WTC11 (cell line): ENCODE measurements at regions not wholly inside any gene's neighbourhood (a gene's known extent, or its start where the extent isn't known, plus 50 kb on each side); places are given as distances from the start of the nearest gene placed in this dataset.

Experiments
- GRHL2 ChIP-seq: fragments of 250-450 bp; sonication (Bioruptor Pico); IDR thresholded peaks from 2 replicates; pipeline ENCODE4 v1.8.0; 2022; ENCODE audit warnings: mild to moderate bottlenecking, moderate library complexity; ENCODE audit not compliant: insufficient replicate concordance, severe bottlenecking
- MXD4 ChIP-seq: fragments of 250-450 bp; sonication (Bioruptor Pico); IDR thresholded peaks from 2 replicates; pipeline ENCODE4 v1.8.0; 2021; ENCODE audit warnings: mild to moderate bottlenecking, moderate library complexity, borderline replicate concordance
- NFE2L1 ChIP-seq: sonication (generic); formaldehyde crosslinking; IDR thresholded peaks from 2 replicates; pipeline ENCODE4 v1.8.1; 2023; ENCODE audit warnings: missing genetic modification reagents
- NR2C2 ChIP-seq: sonication (generic); formaldehyde crosslinking; IDR thresholded peaks from 2 replicates; pipeline ENCODE4 v1.8.0; 2022; ENCODE audit warnings: mild to moderate bottlenecking, missing genetic modification reagents
- SP1 ChIP-seq: sonication (generic); formaldehyde crosslinking; conservative IDR thresholded peaks from 2 replicates; pipeline ENCODE4 v1.8.1; 2022; ENCODE audit warnings: missing genetic modification reagents
- TCF7 ChIP-seq: sonication (generic); formaldehyde crosslinking; IDR thresholded peaks from 2 replicates; pipeline ENCODE4 v1.8.0; 2022; ENCODE audit warnings: mild to moderate bottlenecking, low read depth, missing genetic modification reagents, moderate library complexity
- TEAD4 ChIP-seq: sonication (generic); formaldehyde crosslinking; IDR thresholded peaks from 2 replicates; pipeline ENCODE4 v1.8.0; 2022; ENCODE audit warnings: mild to moderate bottlenecking, missing genetic modification reagents
- ZBTB21 ChIP-seq: sonication (generic); formaldehyde crosslinking; IDR thresholded peaks from 2 replicates; pipeline ENCODE4 v1.8.1; 2023; ENCODE audit warnings: mild to moderate bottlenecking, missing genetic modification reagents, borderline replicate concordance
- ZNF317 ChIP-seq: sonication (generic); formaldehyde crosslinking; IDR thresholded peaks from 2 replicates; pipeline ENCODE4 v1.8.1; 2023; ENCODE audit warnings: low read depth, mild to moderate bottlenecking, moderate library complexity, missing genetic modification reagents, borderline replicate concordance
- ZNF423 ChIP-seq: fragments of 250-450 bp; sonication (Bioruptor Pico); IDR thresholded peaks from 2 replicates; pipeline ENCODE4 v2.1.2; 2022; ENCODE audit warnings: mild to moderate bottlenecking, moderate library complexity
- TF ChIP-seq, protein P1 (sequence below): sonication (generic); formaldehyde crosslinking; IDR thresholded peaks from 2 replicates; pipeline ENCODE4 v1.8.1; 2023; ENCODE audit warnings: mild to moderate bottlenecking, missing genetic modification reagents, borderline replicate concordance
- TF ChIP-seq, protein P2 (sequence below): fragments of 200-600 bp; IDR thresholded peaks from 2 replicates; pipeline ENCODE4 v1.8.0; 2022; ENCODE audit warnings: antibody characterized with exemption
- TF ChIP-seq, protein P3 (sequence below): sonication (generic); formaldehyde crosslinking; IDR thresholded peaks from 2 replicates; pipeline ENCODE4 v1.8.0; 2023; ENCODE audit warnings: missing genetic modification reagents, mild to moderate bottlenecking, borderline replicate concordance
- TF ChIP-seq, protein P4 (sequence below): sonication (generic); formaldehyde crosslinking; IDR thresholded peaks from 2 replicates; pipeline ENCODE4 v1.8.1; 2023; ENCODE audit warnings: mild to moderate bottlenecking, missing genetic modification reagents
- TF ChIP-seq, protein P5 (sequence below): sonication (generic); formaldehyde crosslinking; IDR thresholded peaks from 2 replicates; pipeline ENCODE4 v1.8.0; 2022; ENCODE audit warnings: missing genetic modification reagents

DNA sequence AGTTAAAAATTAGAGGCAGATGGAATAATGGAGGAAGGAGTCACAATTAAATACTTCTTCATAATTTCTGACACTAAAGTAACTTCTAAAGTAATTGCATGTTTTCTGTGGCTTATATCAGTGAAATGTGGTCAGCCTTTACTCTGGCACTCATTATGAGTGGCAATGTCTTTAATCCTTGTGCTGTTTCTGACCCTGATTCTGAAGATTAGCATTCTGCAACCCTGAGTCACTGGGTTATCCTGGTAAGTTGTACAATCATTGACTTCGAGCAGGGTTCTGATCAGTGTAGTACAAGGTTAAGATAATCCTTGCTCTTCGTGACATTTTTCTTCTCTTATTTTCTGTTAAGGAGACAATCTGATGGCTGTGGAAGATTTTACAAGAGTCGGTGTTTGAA is 379.4 kb upstream of the RORB start (continued):
- TF ChIP-seq, protein P1, sequence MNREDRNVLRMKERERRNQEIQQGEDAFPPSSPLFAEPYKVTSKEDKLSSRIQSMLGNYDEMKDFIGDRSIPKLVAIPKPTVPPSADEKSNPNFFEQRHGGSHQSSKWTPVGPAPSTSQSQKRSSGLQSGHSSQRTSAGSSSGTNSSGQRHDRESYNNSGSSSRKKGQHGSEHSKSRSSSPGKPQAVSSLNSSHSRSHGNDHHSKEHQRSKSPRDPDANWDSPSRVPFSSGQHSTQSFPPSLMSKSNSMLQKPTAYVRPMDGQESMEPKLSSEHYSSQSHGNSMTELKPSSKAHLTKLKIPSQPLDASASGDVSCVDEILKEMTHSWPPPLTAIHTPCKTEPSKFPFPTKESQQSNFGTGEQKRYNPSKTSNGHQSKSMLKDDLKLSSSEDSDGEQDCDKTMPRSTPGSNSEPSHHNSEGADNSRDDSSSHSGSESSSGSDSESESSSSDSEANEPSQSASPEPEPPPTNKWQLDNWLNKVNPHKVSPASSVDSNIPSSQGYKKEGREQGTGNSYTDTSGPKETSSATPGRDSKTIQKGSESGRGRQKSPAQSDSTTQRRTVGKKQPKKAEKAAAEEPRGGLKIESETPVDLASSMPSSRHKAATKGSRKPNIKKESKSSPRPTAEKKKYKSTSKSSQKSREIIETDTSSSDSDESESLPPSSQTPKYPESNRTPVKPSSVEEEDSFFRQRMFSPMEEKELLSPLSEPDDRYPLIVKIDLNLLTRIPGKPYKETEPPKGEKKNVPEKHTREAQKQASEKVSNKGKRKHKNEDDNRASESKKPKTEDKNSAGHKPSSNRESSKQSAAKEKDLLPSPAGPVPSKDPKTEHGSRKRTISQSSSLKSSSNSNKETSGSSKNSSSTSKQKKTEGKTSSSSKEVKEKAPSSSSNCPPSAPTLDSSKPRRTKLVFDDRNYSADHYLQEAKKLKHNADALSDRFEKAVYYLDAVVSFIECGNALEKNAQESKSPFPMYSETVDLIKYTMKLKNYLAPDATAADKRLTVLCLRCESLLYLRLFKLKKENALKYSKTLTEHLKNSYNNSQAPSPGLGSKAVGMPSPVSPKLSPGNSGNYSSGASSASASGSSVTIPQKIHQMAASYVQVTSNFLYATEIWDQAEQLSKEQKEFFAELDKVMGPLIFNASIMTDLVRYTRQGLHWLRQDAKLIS (CRISPR knock-in tag), result no peak
- TF ChIP-seq, protein P2, sequence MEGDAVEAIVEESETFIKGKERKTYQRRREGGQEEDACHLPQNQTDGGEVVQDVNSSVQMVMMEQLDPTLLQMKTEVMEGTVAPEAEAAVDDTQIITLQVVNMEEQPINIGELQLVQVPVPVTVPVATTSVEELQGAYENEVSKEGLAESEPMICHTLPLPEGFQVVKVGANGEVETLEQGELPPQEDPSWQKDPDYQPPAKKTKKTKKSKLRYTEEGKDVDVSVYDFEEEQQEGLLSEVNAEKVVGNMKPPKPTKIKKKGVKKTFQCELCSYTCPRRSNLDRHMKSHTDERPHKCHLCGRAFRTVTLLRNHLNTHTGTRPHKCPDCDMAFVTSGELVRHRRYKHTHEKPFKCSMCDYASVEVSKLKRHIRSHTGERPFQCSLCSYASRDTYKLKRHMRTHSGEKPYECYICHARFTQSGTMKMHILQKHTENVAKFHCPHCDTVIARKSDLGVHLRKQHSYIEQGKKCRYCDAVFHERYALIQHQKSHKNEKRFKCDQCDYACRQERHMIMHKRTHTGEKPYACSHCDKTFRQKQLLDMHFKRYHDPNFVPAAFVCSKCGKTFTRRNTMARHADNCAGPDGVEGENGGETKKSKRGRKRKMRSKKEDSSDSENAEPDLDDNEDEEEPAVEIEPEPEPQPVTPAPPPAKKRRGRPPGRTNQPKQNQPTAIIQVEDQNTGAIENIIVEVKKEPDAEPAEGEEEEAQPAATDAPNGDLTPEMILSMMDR, result no peak
- TF ChIP-seq, protein P3, sequence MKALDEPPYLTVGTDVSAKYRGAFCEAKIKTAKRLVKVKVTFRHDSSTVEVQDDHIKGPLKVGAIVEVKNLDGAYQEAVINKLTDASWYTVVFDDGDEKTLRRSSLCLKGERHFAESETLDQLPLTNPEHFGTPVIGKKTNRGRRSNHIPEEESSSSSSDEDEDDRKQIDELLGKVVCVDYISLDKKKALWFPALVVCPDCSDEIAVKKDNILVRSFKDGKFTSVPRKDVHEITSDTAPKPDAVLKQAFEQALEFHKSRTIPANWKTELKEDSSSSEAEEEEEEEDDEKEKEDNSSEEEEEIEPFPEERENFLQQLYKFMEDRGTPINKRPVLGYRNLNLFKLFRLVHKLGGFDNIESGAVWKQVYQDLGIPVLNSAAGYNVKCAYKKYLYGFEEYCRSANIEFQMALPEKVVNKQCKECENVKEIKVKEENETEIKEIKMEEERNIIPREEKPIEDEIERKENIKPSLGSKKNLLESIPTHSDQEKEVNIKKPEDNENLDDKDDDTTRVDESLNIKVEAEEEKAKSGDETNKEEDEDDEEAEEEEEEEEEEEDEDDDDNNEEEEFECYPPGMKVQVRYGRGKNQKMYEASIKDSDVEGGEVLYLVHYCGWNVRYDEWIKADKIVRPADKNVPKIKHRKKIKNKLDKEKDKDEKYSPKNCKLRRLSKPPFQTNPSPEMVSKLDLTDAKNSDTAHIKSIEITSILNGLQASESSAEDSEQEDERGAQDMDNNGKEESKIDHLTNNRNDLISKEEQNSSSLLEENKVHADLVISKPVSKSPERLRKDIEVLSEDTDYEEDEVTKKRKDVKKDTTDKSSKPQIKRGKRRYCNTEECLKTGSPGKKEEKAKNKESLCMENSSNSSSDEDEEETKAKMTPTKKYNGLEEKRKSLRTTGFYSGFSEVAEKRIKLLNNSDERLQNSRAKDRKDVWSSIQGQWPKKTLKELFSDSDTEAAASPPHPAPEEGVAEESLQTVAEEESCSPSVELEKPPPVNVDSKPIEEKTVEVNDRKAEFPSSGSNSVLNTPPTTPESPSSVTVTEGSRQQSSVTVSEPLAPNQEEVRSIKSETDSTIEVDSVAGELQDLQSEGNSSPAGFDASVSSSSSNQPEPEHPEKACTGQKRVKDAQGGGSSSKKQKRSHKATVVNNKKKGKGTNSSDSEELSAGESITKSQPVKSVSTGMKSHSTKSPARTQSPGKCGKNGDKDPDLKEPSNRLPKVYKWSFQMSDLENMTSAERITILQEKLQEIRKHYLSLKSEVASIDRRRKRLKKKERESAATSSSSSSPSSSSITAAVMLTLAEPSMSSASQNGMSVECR (CRISPR knock-in tag), result no peak
- TF ChIP-seq NR2C2 (no peak), TEAD4 (CRISPR knock-in tag) (no peak), MXD4 (CRISPR knock-in tag) (no peak), ZBTB21 (CRISPR knock-in tag) (no peak), SP1 (CRISPR knock-in tag) (no peak), ZNF423 (CRISPR knock-in tag) (no peak), TCF7 (no peak), ZNF317 (CRISPR knock-in tag) (no peak), GRHL2 (CRISPR knock-in tag) (no peak), NFE2L1 (CRISPR knock-in tag) (no peak)
- TF ChIP-seq, protein P4, sequence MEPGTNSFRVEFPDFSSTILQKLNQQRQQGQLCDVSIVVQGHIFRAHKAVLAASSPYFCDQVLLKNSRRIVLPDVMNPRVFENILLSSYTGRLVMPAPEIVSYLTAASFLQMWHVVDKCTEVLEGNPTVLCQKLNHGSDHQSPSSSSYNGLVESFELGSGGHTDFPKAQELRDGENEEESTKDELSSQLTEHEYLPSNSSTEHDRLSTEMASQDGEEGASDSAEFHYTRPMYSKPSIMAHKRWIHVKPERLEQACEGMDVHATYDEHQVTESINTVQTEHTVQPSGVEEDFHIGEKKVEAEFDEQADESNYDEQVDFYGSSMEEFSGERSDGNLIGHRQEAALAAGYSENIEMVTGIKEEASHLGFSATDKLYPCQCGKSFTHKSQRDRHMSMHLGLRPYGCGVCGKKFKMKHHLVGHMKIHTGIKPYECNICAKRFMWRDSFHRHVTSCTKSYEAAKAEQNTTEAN (CRISPR knock-in tag), result no peak
- TF ChIP-seq, protein P5, sequence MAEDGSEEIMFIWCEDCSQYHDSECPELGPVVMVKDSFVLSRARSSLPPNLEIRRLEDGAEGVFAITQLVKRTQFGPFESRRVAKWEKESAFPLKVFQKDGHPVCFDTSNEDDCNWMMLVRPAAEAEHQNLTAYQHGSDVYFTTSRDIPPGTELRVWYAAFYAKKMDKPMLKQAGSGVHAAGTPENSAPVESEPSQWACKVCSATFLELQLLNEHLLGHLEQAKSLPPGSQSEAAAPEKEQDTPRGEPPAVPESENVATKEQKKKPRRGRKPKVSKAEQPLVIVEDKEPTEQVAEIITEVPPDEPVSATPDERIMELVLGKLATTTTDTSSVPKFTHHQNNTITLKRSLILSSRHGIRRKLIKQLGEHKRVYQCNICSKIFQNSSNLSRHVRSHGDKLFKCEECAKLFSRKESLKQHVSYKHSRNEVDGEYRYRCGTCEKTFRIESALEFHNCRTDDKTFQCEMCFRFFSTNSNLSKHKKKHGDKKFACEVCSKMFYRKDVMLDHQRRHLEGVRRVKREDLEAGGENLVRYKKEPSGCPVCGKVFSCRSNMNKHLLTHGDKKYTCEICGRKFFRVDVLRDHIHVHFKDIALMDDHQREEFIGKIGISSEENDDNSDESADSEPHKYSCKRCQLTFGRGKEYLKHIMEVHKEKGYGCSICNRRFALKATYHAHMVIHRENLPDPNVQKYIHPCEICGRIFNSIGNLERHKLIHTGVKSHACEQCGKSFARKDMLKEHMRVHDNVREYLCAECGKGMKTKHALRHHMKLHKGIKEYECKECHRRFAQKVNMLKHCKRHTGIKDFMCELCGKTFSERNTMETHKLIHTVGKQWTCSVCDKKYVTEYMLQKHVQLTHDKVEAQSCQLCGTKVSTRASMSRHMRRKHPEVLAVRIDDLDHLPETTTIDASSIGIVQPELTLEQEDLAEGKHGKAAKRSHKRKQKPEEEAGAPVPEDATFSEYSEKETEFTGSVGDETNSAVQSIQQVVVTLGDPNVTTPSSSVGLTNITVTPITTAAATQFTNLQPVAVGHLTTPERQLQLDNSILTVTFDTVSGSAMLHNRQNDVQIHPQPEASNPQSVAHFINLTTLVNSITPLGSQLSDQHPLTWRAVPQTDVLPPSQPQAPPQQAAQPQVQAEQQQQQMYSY (CRISPR knock-in tag), result no peak
